DMS 273 treated with DMSO at 0.1 percent for 48 hours (cell line): ENCODE measurements at regions not wholly inside any gene's neighbourhood (a gene's known extent, or its start where the extent isn't known, plus 50 kb on each side); places are given as distances from the start of the nearest gene placed in this dataset.

Experiments
- DNase-seq: peaks from one replicate; lab custom pipeline; 2025; lab: John Stamatoyannopoulos, UW

DNA sequence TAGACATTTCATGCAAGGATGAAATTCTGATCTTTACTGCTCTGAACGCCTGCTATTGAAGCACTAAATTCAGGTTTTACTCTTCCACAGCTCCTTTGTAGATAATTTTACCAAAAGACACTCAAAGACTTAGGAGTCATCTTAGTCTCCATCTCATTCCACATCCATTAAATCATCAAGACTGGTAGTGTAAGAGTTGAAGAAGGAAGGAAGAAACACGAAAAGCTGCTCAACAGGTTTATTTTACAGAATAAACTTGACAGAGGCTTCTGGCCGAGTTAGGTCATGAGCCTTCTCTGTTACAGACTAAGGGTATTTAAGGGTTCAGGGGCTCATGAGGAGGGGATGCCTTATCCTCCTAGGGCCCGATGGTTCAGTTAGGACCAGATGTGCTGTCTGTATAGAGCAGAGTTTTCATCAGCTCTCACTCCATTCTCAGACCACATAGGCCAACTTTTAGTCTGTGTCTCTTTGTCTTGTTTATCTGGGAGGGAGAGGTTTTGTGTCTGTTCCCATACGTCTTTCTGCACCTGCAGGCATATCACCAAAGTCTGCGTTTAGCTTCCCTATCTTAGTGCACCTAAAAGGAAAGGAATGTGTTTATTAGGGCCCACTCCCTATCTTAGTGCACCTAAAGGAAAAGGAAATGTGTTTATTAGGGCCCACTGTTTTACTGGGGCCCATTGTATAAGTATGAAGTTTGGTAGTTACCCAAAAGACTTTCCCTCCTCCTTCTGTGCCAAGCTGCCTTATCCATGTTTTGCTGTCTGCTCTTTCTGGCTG is 57.4 kb upstream of the RGS18 start:
- DNase-seq, result no peak

GRCh38 chr1:192104128-192104527 is 54.1 kb upstream of the RGS18 start:
- DNase-seq, result no peak

DNA sequence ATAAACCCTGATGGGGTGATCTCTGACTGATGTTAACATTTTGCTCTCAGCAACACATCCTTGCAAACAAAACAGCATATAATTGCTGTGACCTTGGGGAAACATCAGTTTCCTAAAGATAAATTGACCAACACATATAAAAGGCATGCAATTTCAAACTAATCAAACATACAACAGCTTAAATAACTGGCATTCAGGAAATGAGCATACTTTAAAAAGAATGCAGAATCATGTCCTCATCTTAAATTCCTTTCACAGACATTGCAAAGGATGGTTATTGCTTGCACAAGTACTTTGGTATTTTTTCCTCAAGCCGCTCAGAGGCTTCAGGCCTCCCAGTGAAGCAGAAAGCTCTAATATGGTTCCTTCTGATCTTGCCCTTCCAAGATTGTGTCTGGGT is 53.4 kb upstream of the RGS18 start:
- DNase-seq, result no peak

GRCh38 chr1:192108161-192108560 is 50.1 kb upstream of the RGS18 start:
- DNase-seq, result no peak
